C4-2B (cell line): ENCODE measurements at regions not wholly inside any gene's neighbourhood (a gene's known extent, or its start where the extent isn't known, plus 50 kb on each side); places are given as distances from the start of the nearest gene placed in this dataset.

ENCODE experiments used
- H3K27ac ChIP-seq: fragments of 450-650 bp; 2 replicates; pipeline ENCODE4 v1.5.1; 2017
- CTCF ChIP-seq: fragments of 450-650 bp; conservative IDR thresholded peaks from 2 replicates; pipeline ENCODE4 v1.5.1; 2017; ENCODE audit warnings: mild to moderate bottlenecking
- ZFX ChIP-seq: fragments of 450-650 bp; IDR thresholded peaks from 2 replicates; pipeline ENCODE4 v1.6.1; 2017

GRCh38 chr5:2696156-2696807, 55.2 kb downstream of the IRX2 start:
- TF ChIP-seq CTCF (no peak), ZFX (no peak)
- peak overlapping the region; percentile 45; the same call in 1 of the 2 replicates for H3K27ac ChIP-seq

- H3K27ac ChIP-seq = peak overlapping the region; percentile 45
- TF ChIP-seq CTCF = peak; percentile 29; the same call in 1 of the 2 replicates
- TF ChIP-seq ZFX = no peak
These were observed 56.1 kb downstream of the IRX2 start for GRCh38 chr5:2695200-2695891.

- no peak for TF ChIP-seq CTCF
- no peak for TF ChIP-seq ZFX
- no peak overlapping the region for H3K27ac ChIP-seq
These were observed 59.9 kb downstream of the IRX2 start for GRCh38 chr5:2691530-2691929.

GRCh38 chr5:2690293-2690692, 61.2 kb downstream of the IRX2 start:
- no peak for TF ChIP-seq ZFX
- no peak for TF ChIP-seq CTCF
- H3K27ac ChIP-seq = no peak overlapping the region

GRCh38 chr5:2688586-2688985, 62.9 kb downstream of the IRX2 start:
- H3K27ac ChIP-seq = no peak overlapping the region
- TF ChIP-seq CTCF = no peak
- TF ChIP-seq ZFX = no peak

- TF ChIP-seq CTCF (no peak), ZFX (no peak)
- H3K27ac ChIP-seq = no peak overlapping the region
These were observed 63.7 kb downstream of the IRX2 start for GRCh38 chr5:2687746-2688145.

- TF ChIP-seq ZFX = no peak
- TF ChIP-seq CTCF = no peak
- no peak overlapping the region for H3K27ac ChIP-seq
These were observed 65.0 kb downstream of the IRX2 start for GRCh38 chr5:2686321-2687124.
